ENCODE measurements at regions not wholly inside any gene's neighbourhood (a gene's known extent, or its start where the extent isn't known, plus 50 kb on each side); places are given as distances from the start of the nearest gene placed in this dataset.

DNA sequence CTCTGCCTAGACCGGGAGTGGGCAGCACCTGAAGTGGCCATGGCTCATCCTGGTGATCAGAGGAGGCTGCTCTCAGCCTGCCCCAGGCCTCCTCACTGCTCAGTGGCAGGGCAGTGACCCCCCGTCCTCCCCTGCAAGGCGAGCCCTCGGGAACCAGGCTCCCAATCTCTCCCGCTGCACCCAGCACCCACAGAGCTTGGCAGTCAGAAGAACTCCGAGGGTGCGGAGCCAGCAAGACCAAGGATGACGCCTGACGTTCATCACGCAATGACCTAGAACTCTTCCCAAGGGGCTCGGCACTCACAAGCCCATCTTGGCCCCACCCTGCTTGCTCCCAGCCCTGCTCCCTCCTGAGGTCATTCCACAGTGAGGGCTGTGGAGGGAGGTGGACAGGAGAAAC lies 189.8 kb upstream of the SALL3 start:
- H3K27me3 ChIP-seq: no peaks in the 10 kb centered on the region; the same call in 1 of the 2 replicates
- DNase-seq: no peak
- no peaks in the 10 kb centered on the region for H3K9me3 ChIP-seq
- TF ChIP-seq, protein P1, sequence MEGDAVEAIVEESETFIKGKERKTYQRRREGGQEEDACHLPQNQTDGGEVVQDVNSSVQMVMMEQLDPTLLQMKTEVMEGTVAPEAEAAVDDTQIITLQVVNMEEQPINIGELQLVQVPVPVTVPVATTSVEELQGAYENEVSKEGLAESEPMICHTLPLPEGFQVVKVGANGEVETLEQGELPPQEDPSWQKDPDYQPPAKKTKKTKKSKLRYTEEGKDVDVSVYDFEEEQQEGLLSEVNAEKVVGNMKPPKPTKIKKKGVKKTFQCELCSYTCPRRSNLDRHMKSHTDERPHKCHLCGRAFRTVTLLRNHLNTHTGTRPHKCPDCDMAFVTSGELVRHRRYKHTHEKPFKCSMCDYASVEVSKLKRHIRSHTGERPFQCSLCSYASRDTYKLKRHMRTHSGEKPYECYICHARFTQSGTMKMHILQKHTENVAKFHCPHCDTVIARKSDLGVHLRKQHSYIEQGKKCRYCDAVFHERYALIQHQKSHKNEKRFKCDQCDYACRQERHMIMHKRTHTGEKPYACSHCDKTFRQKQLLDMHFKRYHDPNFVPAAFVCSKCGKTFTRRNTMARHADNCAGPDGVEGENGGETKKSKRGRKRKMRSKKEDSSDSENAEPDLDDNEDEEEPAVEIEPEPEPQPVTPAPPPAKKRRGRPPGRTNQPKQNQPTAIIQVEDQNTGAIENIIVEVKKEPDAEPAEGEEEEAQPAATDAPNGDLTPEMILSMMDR (IDR thresholded peaks at IDR 0.05; ENCODE audit: low read depth, low read length): no peak
- H3K36me3 ChIP-seq: no peaks in the 10 kb centered on the region
- no peaks in the 10 kb centered on the region for H3K4me1 ChIP-seq
- no peak overlapping the region for H3K4me3 ChIP-seq (ENCODE audit: low read depth, low read length)

DNA sequence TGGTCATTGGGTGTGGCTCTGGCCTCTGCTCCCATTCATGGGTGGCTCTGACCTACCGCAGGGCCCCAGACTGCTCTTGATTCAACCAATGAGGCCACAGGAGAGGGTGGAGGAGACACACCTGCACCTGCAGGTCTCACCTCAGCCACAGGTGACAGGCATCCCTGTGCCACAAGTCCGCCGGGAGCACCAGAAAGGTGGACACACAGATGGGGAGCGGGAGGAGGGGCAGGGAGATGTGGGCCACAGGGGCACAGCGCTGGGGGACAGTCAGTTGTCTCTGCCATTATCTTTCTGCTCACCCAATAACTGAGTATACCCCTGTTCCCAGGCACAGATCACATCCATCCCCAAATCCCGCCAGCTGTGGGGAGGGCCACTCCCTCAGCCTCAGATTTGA lies 189.1 kb upstream of the SALL3 start:
- no peak for DNase-seq
- Histone ChIP-seq H3K27me3 (no peaks in the 10 kb centered on the region; the same call in 1 of the 2 replicates), H3K9me3 (no peaks in the 10 kb centered on the region), H3K4me1 (no peaks in the 10 kb centered on the region), H3K4me3 (ENCODE audit: low read depth, low read length) (no peak overlapping the region), H3K36me3 (no peaks in the 10 kb centered on the region)
- TF ChIP-seq, protein P1 (IDR thresholded peaks at IDR 0.05; ENCODE audit: low read depth, low read length): no peak

DNA sequence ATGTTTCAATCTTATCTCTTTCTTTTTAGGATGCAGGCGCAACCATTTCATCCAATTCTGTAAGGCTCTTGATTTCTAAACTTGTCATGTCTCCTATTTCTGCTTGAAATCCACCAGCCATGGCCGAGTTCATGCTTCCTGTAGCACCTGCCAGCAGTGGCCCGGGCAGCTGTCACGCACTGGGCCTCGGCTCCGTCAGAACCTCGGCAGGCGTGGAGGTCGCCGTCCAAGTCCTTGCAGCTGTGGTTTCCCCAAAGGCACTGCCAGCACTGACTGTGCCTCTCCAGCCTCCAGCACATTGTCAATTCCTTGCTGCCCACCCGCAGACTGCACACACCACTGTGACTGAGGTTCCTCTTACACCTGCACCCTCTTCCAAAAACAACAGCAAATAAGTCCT lies 188.7 kb upstream of the SALL3 start:
- TF ChIP-seq, protein P1 (IDR thresholded peaks at IDR 0.05; ENCODE audit: low read depth, low read length): no peak
- no peak for DNase-seq
- H3K4me1 ChIP-seq: no peaks in the 10 kb centered on the region
- H3K9me3 ChIP-seq: no peaks in the 10 kb centered on the region
- H3K4me3 ChIP-seq (ENCODE audit: low read depth, low read length): no peak overlapping the region
- H3K27me3 ChIP-seq: no peaks in the 10 kb centered on the region; the same call in 1 of the 2 replicates
- H3K36me3 ChIP-seq: no peaks in the 10 kb centered on the region

DNA sequence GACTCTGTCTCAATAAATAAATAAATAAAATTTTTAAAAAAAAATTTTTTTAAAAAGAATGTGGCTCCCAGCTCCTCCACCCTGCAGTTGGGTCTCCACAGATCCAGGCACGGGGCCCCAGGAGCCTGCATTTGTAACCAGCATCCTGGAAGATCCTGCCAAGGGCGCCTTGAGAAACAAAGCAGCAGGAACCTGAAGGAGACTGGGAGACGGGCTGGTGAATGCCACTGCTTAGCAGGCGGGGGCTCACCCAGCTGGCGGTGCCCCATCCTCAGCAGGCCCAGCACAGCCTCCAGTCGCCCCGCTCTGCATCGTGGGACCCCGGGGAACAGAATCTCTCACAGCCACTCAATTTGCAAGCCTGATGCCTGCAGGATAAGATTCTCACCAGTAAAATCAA lies 187.5 kb upstream of the SALL3 start:
- Histone ChIP-seq H3K27me3 (no peaks in the 10 kb centered on the region; the same call in 1 of the 2 replicates), H3K4me3 (ENCODE audit: low read depth, low read length) (no peak overlapping the region), H3K4me1 (no peaks in the 10 kb centered on the region), H3K36me3 (no peaks in the 10 kb centered on the region), H3K9me3 (no peaks in the 10 kb centered on the region)
- no peak for DNase-seq
- TF ChIP-seq, protein P1 (IDR thresholded peaks at IDR 0.05; ENCODE audit: low read depth, low read length): no peak

DNA sequence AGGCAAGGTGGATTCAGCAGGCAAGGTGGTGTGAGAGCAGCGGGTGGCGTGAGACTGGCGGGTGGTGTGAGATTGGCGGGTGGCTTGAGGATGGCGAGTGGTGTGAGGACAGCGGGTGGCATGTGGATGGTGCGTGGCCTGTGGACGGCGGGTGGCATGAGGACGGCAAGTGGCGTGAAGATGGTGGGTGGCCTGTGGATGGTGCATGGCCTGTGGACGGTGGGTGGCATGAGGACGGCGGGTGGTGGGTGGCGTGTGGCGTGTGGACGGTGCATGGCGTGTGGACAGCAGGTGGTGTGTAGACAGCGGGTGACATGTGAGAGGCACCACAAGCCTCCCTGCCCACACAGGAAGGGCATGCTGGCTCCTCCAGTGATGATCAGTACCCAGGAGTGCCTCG lies 186.9 kb upstream of the SALL3 start:
- H3K36me3 ChIP-seq: no peaks in the 10 kb centered on the region
- no peaks in the 10 kb centered on the region for H3K9me3 ChIP-seq
- TF ChIP-seq, protein P1 (IDR thresholded peaks at IDR 0.05; ENCODE audit: low read depth, low read length): no peak
- DNase-seq: no peak
- no peaks in the 10 kb centered on the region for H3K4me1 ChIP-seq
- H3K4me3 ChIP-seq (ENCODE audit: low read depth, low read length): no peak overlapping the region
- no peaks in the 10 kb centered on the region; the same call in 1 of the 2 replicates for H3K27me3 ChIP-seq

DNA sequence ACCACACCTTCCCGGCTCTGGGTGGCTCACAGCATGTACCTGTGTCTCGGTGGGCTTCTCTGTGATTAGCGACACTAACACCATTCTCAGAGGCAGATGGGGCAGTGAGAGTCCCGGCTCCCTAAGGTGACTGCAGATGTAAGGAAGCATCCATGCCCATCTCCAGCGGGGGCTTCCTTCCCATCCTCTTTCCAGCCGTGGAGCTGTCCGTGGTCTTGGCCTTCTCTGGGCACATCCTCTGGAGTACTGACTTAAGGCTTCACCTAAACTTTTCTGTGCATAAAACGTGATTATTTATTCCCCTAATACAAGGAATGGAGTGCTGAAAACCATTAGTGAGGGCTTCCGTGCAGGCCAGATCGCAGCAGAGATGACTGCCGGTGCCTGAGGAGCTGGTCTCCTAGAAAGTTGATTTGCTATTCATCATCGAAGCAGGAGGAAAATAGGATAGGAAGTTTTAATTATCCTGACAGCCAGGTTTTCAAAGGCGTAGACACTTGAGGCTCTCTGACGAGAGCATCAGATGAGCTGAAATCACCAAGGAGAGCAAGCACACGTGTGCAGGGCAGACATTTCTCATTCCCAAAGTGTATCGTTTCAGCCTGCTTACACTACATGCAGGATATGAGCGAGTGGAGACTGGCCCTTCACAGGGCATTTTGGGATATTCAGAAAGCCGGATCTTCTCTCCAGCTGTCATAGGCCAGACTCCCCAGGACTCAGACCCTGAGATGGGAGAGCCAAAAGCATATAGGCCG lies 186.1 kb upstream of the SALL3 start:
- no peak for DNase-seq
- Histone ChIP-seq H3K4me3 (ENCODE audit: low read depth, low read length) (no peak overlapping the region), H3K36me3 (no peaks in the 10 kb centered on the region), H3K4me1 (no peaks in the 10 kb centered on the region), H3K27me3 (no peaks in the 10 kb centered on the region; the same call in 1 of the 2 replicates), H3K9me3 (no peaks in the 10 kb centered on the region)
- TF ChIP-seq, protein P1 (IDR thresholded peaks at IDR 0.05; ENCODE audit: low read depth, low read length): no peak

Measured in BE2C (cell line).